AG04450 (cell line): ENCODE measurements at regions not wholly inside any gene's neighbourhood (a gene's known extent, or its start where the extent isn't known, plus 50 kb on each side); places are given as distances from the start of the nearest gene placed in this dataset.

Source experiments
- CTCF ChIA-PET: fragments of 300-600, 350-600 bp; formaldehyde crosslinking; extraction: SDS; loops from one replicate; lab custom pipeline; 2022; ENCODE audit warnings: antibody characterized with exemption, inconsistent platforms; lab: Charles Lee
- POLR2A ChIA-PET: fragments of 350-600 bp; formaldehyde crosslinking; extraction: SDS; loops from one replicate; lab custom pipeline; 2021; ENCODE audit warnings: antibody characterized with exemption, inconsistent platforms; lab: Yijun Ruan, JAX
- DNase-seq: peaks from one replicate; pipeline ENCODE4 v3.0.0-alpha.2; 2011; ENCODE audit warnings: low read depth, low spot score
- H3K27ac ChIP-seq: one replicate; pipeline ENCODE4 v1.5.1; 2012; ENCODE audit warnings: low read depth, low read length, control low read depth
- H3K27me3 ChIP-seq: one replicate; pipeline ENCODE4 v1.6.0; 2012; ENCODE audit warnings: low read length; ENCODE audit not compliant: control insufficient read depth, insufficient read depth
- H3K4me3 ChIP-seq: 2 replicates; pipeline ENCODE4 v1.5.1; 2011; ENCODE audit warnings: mild to moderate bottlenecking, low read depth, low read length, control low read depth
- H3K9me3 ChIP-seq: 2 replicates; pipeline ENCODE4 v1.5.1; 2012; ENCODE audit warnings: low read length; ENCODE audit not compliant: control insufficient read depth, insufficient read depth
- CTCF ChIP-seq: IDR thresholded peaks from 2 replicates; pipeline ENCODE4 v1.5.1; 2011; ENCODE audit warnings: low read depth, low read length, control low read depth, inconsistent platforms

- TF ChIP-seq CTCF: peak; percentile 97
Observed at GRCh38 chr12:4857472-4858291, 52.0 kb upstream of the KCNA1 start.

GRCh38 chr12:4858386-4858785, 51.3 kb upstream of the KCNA1 start:
- CTCF ChIA-PET: interaction anchor here (0.6 to 10.3 kb wide), 27 partner anchors 9 to 1132 kb away, joined by 3 to 194 read pairs (median 4); no protein-coding TSS in a partner anchor
- POLR2A ChIA-PET: interaction anchor here (0.6 kb wide), 1 partner anchor 583 kb away, joined by 15 read pairs; no protein-coding TSS in a partner anchor
- H3K27me3 ChIP-seq: peaks cover 17% of the 10 kb centered on the region
- DNase-seq: no peak
- no peak for TF ChIP-seq CTCF
- no peak overlapping the region for H3K27ac ChIP-seq
- H3K9me3 ChIP-seq: no peaks in the 10 kb centered on the region
- H3K4me3 ChIP-seq: no peak overlapping the region

More at GRCh38 chr12:4857472-4858291, 52.0 kb upstream of the KCNA1 start:
- CTCF ChIA-PET: interaction anchor here (0.5 to 10.3 kb wide), 58 partner anchors 10 to 1133 kb away, joined by 3 to 194 read pairs (median 4); no protein-coding TSS in a partner anchor
- POLR2A ChIA-PET: no interaction called here
- no peaks in the 10 kb centered on the region for H3K9me3 ChIP-seq
- DNase-seq: peak; percentile 20
- no peak overlapping the region for H3K27ac ChIP-seq
- H3K27me3 ChIP-seq: peaks cover 13% of the 10 kb centered on the region
- H3K4me3 ChIP-seq: no peak overlapping the region

- Histone ChIP-seq H3K27ac (no peak overlapping the region), H3K9me3 (no peaks in the 10 kb centered on the region), H3K4me3 (no peak overlapping the region), H3K27me3 (peaks cover 17% of the 10 kb centered on the region)
- ChIA-PET CTCF (interaction anchor here (2.5 to 10.3 kb wide), 4 partner anchors 8 to 223 kb away, joined by 10 to 194 read pairs (median 102); no protein-coding TSS in a partner anchor), POLR2A (no interaction called here)
- DNase-seq: no peak
- TF ChIP-seq CTCF: no peak
Observed at GRCh38 chr12:4859478-4860210, 50.1 kb upstream of the KCNA1 start.
